ENCODE measurements at regions not wholly inside any gene's neighbourhood (a gene's known extent, or its start where the extent isn't known, plus 50 kb on each side); places are given as distances from the start of the nearest gene placed in this dataset.

DNA sequence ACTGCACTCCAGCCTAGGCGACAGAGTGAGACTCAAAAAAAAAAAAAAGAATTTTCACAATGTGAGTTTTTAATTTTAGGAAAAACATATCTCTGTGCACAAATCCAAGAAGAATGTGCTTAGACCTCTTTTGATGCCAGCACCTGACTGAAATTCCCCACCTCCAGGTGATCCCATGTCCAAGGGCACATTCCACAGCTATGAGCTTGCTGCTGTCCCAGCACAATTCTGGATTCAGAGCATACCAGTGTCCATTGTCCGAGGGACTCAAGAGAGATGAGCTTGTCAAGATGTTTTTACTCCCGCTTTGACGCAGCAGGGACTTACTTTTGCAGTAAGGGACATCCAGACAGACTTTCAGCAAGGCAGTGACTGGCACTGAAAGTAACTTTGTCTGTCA is 489.1 kb upstream of the ACVR2A start:
- H3K27ac ChIP-seq (ENCODE audit: low read depth, low read length) = no peak overlapping the region
- no peaks in the 10 kb centered on the region for H3K79me2 ChIP-seq (ENCODE audit: control insufficient read depth, insufficient read depth, low read length, unreplicated experiment)
- H3K27me3 ChIP-seq (ENCODE audit: insufficient read depth, low read length) = no peaks in the 10 kb centered on the region
- H3K4me1 ChIP-seq (ENCODE audit: control insufficient read depth, insufficient read depth, low read length, unreplicated experiment) = no peaks in the 10 kb centered on the region
- no peak overlapping the region for H3K4me3 ChIP-seq (ENCODE audit: low read depth, low read length)
- H3K36me3 ChIP-seq (ENCODE audit: insufficient read depth, low read length) = no peaks in the 10 kb centered on the region
- no peak overlapping the region for H2AFZ ChIP-seq (ENCODE audit: low read length, unreplicated experiment)

DNA sequence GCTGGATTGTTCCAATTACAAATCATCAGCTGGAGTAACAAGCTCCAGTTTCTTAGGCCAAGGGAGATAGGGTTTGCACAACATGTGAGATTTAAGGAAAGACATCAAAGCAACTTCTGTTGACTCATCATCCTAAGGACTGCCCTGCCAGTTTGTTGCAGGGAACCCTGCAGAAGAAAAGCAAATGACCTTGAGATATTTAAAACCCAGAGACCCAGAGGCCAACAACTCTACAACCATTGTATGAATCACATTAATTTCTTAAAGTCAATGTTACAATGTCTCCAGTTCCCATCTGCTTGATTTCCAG is 491.8 kb upstream of the ACVR2A start:
- Histone ChIP-seq H3K27me3 (ENCODE audit: insufficient read depth, low read length) (no peaks in the 10 kb centered on the region), H3K36me3 (ENCODE audit: insufficient read depth, low read length) (no peaks in the 10 kb centered on the region), H3K4me1 (ENCODE audit: control insufficient read depth, insufficient read depth, low read length, unreplicated experiment) (no peaks in the 10 kb centered on the region), H3K4me3 (ENCODE audit: low read depth, low read length) (no peak overlapping the region), H3K27ac (ENCODE audit: low read depth, low read length) (no peak overlapping the region), H3K79me2 (ENCODE audit: control insufficient read depth, insufficient read depth, low read length, unreplicated experiment) (no peaks in the 10 kb centered on the region), H2AFZ (ENCODE audit: low read length, unreplicated experiment) (no peak overlapping the region)

- no peaks in the 10 kb centered on the region for H3K4me1 ChIP-seq (ENCODE audit: control insufficient read depth, insufficient read depth, low read length, unreplicated experiment)
- H3K27ac ChIP-seq (ENCODE audit: low read depth, low read length) = no peak overlapping the region
- no peaks in the 10 kb centered on the region for H3K79me2 ChIP-seq (ENCODE audit: control insufficient read depth, insufficient read depth, low read length, unreplicated experiment)
- H2AFZ ChIP-seq (ENCODE audit: low read length, unreplicated experiment) = no peak overlapping the region
- no peak overlapping the region for H3K4me3 ChIP-seq (ENCODE audit: low read depth, low read length)
- H3K36me3 ChIP-seq (ENCODE audit: insufficient read depth, low read length) = no peaks in the 10 kb centered on the region
- no peaks in the 10 kb centered on the region for H3K27me3 ChIP-seq (ENCODE audit: insufficient read depth, low read length)
Measured at GRCh38 chr2:147352264-147353071, 492.4 kb upstream of the ACVR2A start.

DNA sequence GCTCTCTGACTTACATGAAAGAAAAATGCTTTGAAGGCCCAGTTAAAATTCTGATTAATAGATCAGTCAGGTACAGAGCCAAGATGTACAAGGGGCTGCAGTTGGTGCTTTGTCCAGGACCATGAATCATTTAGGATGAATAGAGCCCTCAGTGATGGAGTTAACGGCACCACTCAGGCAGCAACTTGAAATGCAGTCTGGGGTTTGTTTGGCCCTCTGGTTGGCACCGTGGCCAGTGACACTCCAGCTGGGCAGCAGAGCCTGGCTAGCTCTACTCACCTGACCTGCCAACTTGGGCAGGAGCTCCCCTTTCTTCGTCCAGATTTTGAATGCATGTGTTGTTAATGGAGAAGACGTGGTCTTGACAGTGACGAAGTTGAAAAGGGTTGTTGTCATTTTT is 493.0 kb upstream of the ACVR2A start:
- H3K27me3 ChIP-seq (ENCODE audit: insufficient read depth, low read length) = no peaks in the 10 kb centered on the region
- H3K36me3 ChIP-seq (ENCODE audit: insufficient read depth, low read length) = no peaks in the 10 kb centered on the region
- H3K4me3 ChIP-seq (ENCODE audit: low read depth, low read length) = no peak overlapping the region
- H3K79me2 ChIP-seq (ENCODE audit: control insufficient read depth, insufficient read depth, low read length, unreplicated experiment) = no peaks in the 10 kb centered on the region
- H3K4me1 ChIP-seq (ENCODE audit: control insufficient read depth, insufficient read depth, low read length, unreplicated experiment) = no peaks in the 10 kb centered on the region
- H3K27ac ChIP-seq (ENCODE audit: low read depth, low read length) = no peak overlapping the region
- H2AFZ ChIP-seq (ENCODE audit: low read length, unreplicated experiment) = no peak overlapping the region

DNA sequence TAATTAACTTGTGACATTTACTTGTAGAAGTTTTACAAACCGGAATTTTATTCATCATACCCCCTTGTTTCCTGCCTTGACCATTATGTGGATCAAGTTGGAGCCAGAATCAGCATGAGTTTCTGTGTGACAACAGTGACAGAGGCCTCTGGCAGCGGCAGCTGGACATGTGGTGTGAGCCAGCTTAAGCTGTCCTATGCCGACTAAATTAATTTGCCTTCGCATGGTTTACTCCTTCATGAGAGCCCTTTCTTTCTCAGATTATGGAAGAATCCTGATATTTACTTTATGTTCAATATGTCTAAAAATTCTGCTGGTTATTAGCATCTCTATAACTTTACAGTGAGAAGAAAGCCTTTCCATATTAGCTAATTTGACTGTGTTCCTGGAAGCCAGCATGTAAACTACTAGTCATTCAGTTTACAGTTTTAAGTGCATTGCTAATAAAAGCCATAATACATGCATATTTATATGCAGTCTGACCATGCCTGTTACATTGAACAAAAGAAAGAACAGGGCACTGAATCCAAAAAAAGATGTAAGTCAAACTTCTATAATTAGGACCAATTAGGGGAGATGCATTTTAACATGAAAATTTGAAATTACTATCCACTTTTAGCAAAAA is 495.8 kb upstream of the ACVR2A start:
- no peak overlapping the region for H2AFZ ChIP-seq (ENCODE audit: low read length, unreplicated experiment)
- no peaks in the 10 kb centered on the region for H3K79me2 ChIP-seq (ENCODE audit: control insufficient read depth, insufficient read depth, low read length, unreplicated experiment)
- H3K27me3 ChIP-seq (ENCODE audit: insufficient read depth, low read length) = no peaks in the 10 kb centered on the region
- no peaks in the 10 kb centered on the region for H3K4me1 ChIP-seq (ENCODE audit: control insufficient read depth, insufficient read depth, low read length, unreplicated experiment)
- H3K4me3 ChIP-seq (ENCODE audit: low read depth, low read length) = no peak overlapping the region
- no peak overlapping the region for H3K27ac ChIP-seq (ENCODE audit: low read depth, low read length)
- H3K36me3 ChIP-seq (ENCODE audit: insufficient read depth, low read length) = no peaks in the 10 kb centered on the region

GRCh38 chr2:147346142-147346541 is 498.7 kb upstream of the ACVR2A start:
- Histone ChIP-seq H2AFZ (ENCODE audit: low read length, unreplicated experiment) (no peak overlapping the region), H3K27ac (ENCODE audit: low read depth, low read length) (no peak overlapping the region), H3K4me1 (ENCODE audit: control insufficient read depth, insufficient read depth, low read length, unreplicated experiment) (no peaks in the 10 kb centered on the region), H3K79me2 (ENCODE audit: control insufficient read depth, insufficient read depth, low read length, unreplicated experiment) (no peaks in the 10 kb centered on the region), H3K27me3 (ENCODE audit: insufficient read depth, low read length) (no peaks in the 10 kb centered on the region), H3K36me3 (ENCODE audit: insufficient read depth, low read length) (no peaks in the 10 kb centered on the region), H3K4me3 (ENCODE audit: low read depth, low read length) (no peak overlapping the region)

GRCh38 chr2:147345246-147345645 is 499.6 kb upstream of the ACVR2A start:
- H3K27ac ChIP-seq (ENCODE audit: low read depth, low read length) = no peak overlapping the region
- no peaks in the 10 kb centered on the region for H3K27me3 ChIP-seq (ENCODE audit: insufficient read depth, low read length)
- H2AFZ ChIP-seq (ENCODE audit: low read length, unreplicated experiment) = no peak overlapping the region
- H3K4me3 ChIP-seq (ENCODE audit: low read depth, low read length) = no peak overlapping the region
- no peaks in the 10 kb centered on the region for H3K79me2 ChIP-seq (ENCODE audit: control insufficient read depth, insufficient read depth, low read length, unreplicated experiment)
- no peaks in the 10 kb centered on the region for H3K36me3 ChIP-seq (ENCODE audit: insufficient read depth, low read length)
- H3K4me1 ChIP-seq (ENCODE audit: control insufficient read depth, insufficient read depth, low read length, unreplicated experiment) = no peaks in the 10 kb centered on the region

GRCh38 chr2:147342329-147342728 is 502.5 kb upstream of the ACVR2A start:
- Histone ChIP-seq H3K36me3 (ENCODE audit: insufficient read depth, low read length) (no peaks in the 10 kb centered on the region), H3K27me3 (ENCODE audit: insufficient read depth, low read length) (no peaks in the 10 kb centered on the region), H3K27ac (ENCODE audit: low read depth, low read length) (no peak overlapping the region), H2AFZ (ENCODE audit: low read length, unreplicated experiment) (no peak overlapping the region), H3K4me3 (ENCODE audit: low read depth, low read length) (no peak overlapping the region), H3K79me2 (ENCODE audit: control insufficient read depth, insufficient read depth, low read length, unreplicated experiment) (no peaks in the 10 kb centered on the region), H3K4me1 (ENCODE audit: control insufficient read depth, insufficient read depth, low read length, unreplicated experiment) (no peaks in the 10 kb centered on the region)

GRCh38 chr2:147331790-147332419 is 512.9 kb upstream of the ACVR2A start:
- no peaks in the 10 kb centered on the region for H3K36me3 ChIP-seq (ENCODE audit: insufficient read depth, low read length)
- no peak overlapping the region for H2AFZ ChIP-seq (ENCODE audit: low read length, unreplicated experiment)
- H3K4me3 ChIP-seq (ENCODE audit: low read depth, low read length) = no peak overlapping the region
- no peak overlapping the region for H3K27ac ChIP-seq (ENCODE audit: low read depth, low read length)
- no peaks in the 10 kb centered on the region for H3K79me2 ChIP-seq (ENCODE audit: control insufficient read depth, insufficient read depth, low read length, unreplicated experiment)
- no peaks in the 10 kb centered on the region for H3K4me1 ChIP-seq (ENCODE audit: control insufficient read depth, insufficient read depth, low read length, unreplicated experiment)
- no peaks in the 10 kb centered on the region for H3K27me3 ChIP-seq (ENCODE audit: insufficient read depth, low read length)

DNA sequence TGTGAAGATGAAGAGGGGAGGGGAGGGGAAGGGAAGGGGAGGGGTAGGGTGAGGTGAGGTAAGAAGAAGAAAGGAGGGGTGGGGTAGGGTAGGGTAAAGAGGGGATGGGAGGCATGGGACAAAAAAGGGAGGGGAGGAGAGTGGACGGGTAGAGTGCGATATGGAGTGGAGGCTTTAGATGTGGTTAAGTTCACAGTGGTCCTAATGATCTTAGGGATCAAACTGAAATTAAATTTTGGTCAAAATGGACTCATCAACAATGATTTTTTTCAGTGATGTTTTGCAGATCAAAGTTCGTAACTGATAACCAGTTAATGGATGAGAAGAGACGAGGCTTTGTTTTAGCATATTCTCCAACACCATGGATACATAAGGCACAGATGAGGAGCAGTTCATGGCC is 513.9 kb upstream of the ACVR2A start:
- Histone ChIP-seq H3K4me1 (ENCODE audit: control insufficient read depth, insufficient read depth, low read length, unreplicated experiment) (no peaks in the 10 kb centered on the region), H3K36me3 (ENCODE audit: insufficient read depth, low read length) (no peaks in the 10 kb centered on the region), H3K27ac (ENCODE audit: low read depth, low read length) (no peak overlapping the region)

GRCh38 chr2:147327613-147328012 is 517.2 kb upstream of the ACVR2A start:
- no peaks in the 10 kb centered on the region for H3K27me3 ChIP-seq (ENCODE audit: insufficient read depth, low read length)
- H3K4me1 ChIP-seq (ENCODE audit: control insufficient read depth, insufficient read depth, low read length, unreplicated experiment) = no peaks in the 10 kb centered on the region
- H3K79me2 ChIP-seq (ENCODE audit: control insufficient read depth, insufficient read depth, low read length, unreplicated experiment) = no peaks in the 10 kb centered on the region
- no peak overlapping the region for H3K4me3 ChIP-seq (ENCODE audit: low read depth, low read length)
- no peak overlapping the region for H3K27ac ChIP-seq (ENCODE audit: low read depth, low read length)
- peak overlapping the region; percentile 6 for H2AFZ ChIP-seq (ENCODE audit: low read length, unreplicated experiment)
- H3K36me3 ChIP-seq (ENCODE audit: insufficient read depth, low read length) = no peaks in the 10 kb centered on the region

More for the DNA sequence above, 513.9 kb upstream of the ACVR2A start:
- Histone ChIP-seq H3K27me3 (ENCODE audit: insufficient read depth, low read length) (no peaks in the 10 kb centered on the region), H3K79me2 (ENCODE audit: control insufficient read depth, insufficient read depth, low read length, unreplicated experiment) (no peaks in the 10 kb centered on the region), H3K4me3 (ENCODE audit: low read depth, low read length) (no peak overlapping the region), H2AFZ (ENCODE audit: low read length, unreplicated experiment) (no peak overlapping the region)
